SU-DHL-6 (cell line): ENCODE measurements at regions not wholly inside any gene's neighbourhood (a gene's known extent, or its start where the extent isn't known, plus 50 kb on each side); places are given as distances from the start of the nearest gene placed in this dataset.

Experiments used
- CTCF ChIP-seq: fragments of 200-600 bp; sonication (generic); IDR thresholded peaks from one replicate; pipeline ENCODE4 v1.5.1; 2017; ENCODE audit warnings: antibody characterized with exemption, mild to moderate bottlenecking, low read length, moderate library complexity; ENCODE audit not compliant: insufficient read depth, poor library complexity, severe bottlenecking
- EZH2phosphoT487 ChIP-seq: fragments of 200-600 bp; sonication (generic), shearing (Covaris generic); conservative IDR thresholded peaks from 2 replicates; pipeline ENCODE4 v1.6.1; 2018; ENCODE audit warnings: mild to moderate bottlenecking, antibody characterized with exemption, low read length, moderate library complexity, mixed read lengths

GRCh38 chr3:106355873-106356272 is 487.1 kb upstream of the CBLB start:
- TF ChIP-seq EZH2phosphoT487 (no peak), CTCF (no peak)
